ENCODE measurements at regions not wholly inside any gene's neighbourhood (a gene's known extent, or its start where the extent isn't known, plus 50 kb on each side); places are given as distances from the start of the nearest gene placed in this dataset.

DNA sequence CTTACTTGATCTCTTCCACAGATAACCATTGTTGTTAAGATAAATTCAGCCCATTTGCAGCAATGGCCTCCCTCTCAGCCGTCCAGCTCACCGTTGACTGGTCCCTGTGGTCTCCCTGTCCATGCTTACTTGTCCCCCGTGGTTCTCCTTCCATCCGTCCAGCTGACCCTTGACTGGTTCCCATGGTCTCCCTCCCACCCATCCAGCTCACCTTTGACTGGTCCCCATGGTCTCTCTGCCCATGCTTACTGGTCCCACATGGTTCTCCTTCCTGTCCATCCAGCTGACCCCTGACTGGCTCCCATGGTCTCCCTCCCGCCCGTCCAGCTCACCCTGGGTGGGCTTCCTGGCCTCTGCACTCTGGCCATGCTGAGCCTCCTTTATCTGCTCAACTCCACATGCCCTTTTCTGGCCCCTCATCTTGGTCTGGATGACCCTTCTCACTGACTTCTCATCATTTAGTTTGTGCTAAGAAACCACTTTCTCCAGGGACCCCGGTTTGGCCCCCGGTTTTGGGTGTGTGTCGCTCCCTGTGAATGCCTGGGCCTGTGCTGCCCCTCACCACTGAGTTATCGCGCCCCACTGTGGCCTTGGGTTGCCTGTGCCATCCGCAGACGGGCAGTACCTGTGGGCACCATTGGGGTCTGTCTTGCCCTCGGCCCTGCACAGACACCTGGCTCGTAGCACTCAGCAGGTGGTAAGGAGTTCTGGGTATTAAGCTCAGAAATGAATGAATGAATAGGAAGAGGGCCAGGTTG, 146.4 kb downstream of the ERMARD start:
- Histone ChIP-seq H3K9me3 (ENCODE audit: low read depth) (no peaks in the 10 kb centered on the region), H3K79me2 (no peaks in the 10 kb centered on the region), H2AFZ (no peak overlapping the region), H3K36me3 (replicated peaks; ENCODE audit: insufficient read depth, low read depth) (no peaks in the 10 kb centered on the region), H3K4me3 (no peak overlapping the region), H3K27ac (no peak overlapping the region), H3K9me2 (replicated peaks; ENCODE audit: insufficient read depth) (no peaks in the 10 kb centered on the region), H4K20me1 (ENCODE audit: insufficient read depth, poor library complexity, severe bottlenecking) (no peaks in the 10 kb centered on the region), H3K27me3 (no peaks in the 10 kb centered on the region), H3K4me2 (no peak overlapping the region), H3K4me1 (ENCODE audit: insufficient read depth) (no peaks in the 10 kb centered on the region)
- WGBS (ENCODE audit: low lambda C conversion rate, missing lambda C conversion rate) = 94% methylated on average over 15 of the region's 15 CpGs
- DNase-seq (ENCODE audit: low spot score) = no peak
- TF ChIP-seq, protein P1, sequence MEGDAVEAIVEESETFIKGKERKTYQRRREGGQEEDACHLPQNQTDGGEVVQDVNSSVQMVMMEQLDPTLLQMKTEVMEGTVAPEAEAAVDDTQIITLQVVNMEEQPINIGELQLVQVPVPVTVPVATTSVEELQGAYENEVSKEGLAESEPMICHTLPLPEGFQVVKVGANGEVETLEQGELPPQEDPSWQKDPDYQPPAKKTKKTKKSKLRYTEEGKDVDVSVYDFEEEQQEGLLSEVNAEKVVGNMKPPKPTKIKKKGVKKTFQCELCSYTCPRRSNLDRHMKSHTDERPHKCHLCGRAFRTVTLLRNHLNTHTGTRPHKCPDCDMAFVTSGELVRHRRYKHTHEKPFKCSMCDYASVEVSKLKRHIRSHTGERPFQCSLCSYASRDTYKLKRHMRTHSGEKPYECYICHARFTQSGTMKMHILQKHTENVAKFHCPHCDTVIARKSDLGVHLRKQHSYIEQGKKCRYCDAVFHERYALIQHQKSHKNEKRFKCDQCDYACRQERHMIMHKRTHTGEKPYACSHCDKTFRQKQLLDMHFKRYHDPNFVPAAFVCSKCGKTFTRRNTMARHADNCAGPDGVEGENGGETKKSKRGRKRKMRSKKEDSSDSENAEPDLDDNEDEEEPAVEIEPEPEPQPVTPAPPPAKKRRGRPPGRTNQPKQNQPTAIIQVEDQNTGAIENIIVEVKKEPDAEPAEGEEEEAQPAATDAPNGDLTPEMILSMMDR (IDR thresholded peaks at IDR 0.05; ENCODE audit: poor library complexity) = no peak
- TF ChIP-seq EZH2phosphoT487 (IDR thresholded peaks at IDR 0.05; ENCODE audit: low read depth, severe bottlenecking, unreplicated experiment) = no peak
- TF ChIP-seq EZH2 (IDR thresholded peaks at IDR 0.05; ENCODE audit: borderline replicate concordance) = no peak

DNA sequence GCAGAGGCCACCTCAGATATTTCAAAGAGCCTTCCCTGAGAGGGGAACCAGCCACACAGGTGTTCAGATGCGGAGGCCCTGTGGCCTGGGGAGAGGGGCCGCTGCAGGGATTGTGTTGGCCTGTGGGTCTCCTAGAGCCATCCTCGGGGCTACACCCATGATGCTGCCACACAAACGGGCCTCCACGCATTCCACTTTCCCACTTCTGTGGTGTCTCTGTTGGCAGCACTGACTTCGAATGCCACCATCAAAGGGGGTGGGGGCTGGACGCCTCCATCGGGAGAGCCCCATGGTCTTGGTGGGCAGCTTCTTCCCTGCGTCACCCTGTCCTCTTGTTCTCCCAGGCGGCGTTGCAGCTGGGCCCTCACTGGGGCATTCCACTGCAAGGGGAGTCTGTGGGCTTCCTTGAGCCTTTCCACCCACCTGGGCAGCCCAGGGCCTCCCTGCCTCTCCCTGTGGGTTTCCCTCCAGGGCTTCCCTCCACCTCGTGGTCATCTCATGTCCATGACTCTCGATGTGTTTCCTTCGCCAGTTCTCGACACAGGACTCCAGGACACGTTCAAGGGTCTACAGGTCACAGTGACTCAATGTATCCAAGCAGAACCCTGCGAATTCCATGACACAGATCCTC, 145.5 kb downstream of the ERMARD start:
- H3K4me3 ChIP-seq = no peak overlapping the region
- TF ChIP-seq, protein P1 (IDR thresholded peaks at IDR 0.05; ENCODE audit: poor library complexity) = no peak
- TF ChIP-seq EZH2phosphoT487 (IDR thresholded peaks at IDR 0.05; ENCODE audit: low read depth, severe bottlenecking, unreplicated experiment) (no peak), EZH2 (IDR thresholded peaks at IDR 0.05; ENCODE audit: borderline replicate concordance) (no peak)
- no peaks in the 10 kb centered on the region for H4K20me1 ChIP-seq (ENCODE audit: insufficient read depth, poor library complexity, severe bottlenecking)
- H3K9me2 ChIP-seq (replicated peaks; ENCODE audit: insufficient read depth) = no peaks in the 10 kb centered on the region
- no peaks in the 10 kb centered on the region for H3K36me3 ChIP-seq (replicated peaks; ENCODE audit: insufficient read depth, low read depth)
- DNase-seq (ENCODE audit: low spot score) = no peak
- H2AFZ ChIP-seq = no peak overlapping the region
- no peaks in the 10 kb centered on the region for H3K4me1 ChIP-seq (ENCODE audit: insufficient read depth)
- no peaks in the 10 kb centered on the region for H3K27me3 ChIP-seq
- 91% methylated on average over 17 of the region's 17 CpGs for WGBS (ENCODE audit: low lambda C conversion rate, missing lambda C conversion rate)
- H3K27ac ChIP-seq = no peak overlapping the region
- H3K4me2 ChIP-seq = no peak overlapping the region
- no peaks in the 10 kb centered on the region for H3K9me3 ChIP-seq (ENCODE audit: low read depth)
- no peaks in the 10 kb centered on the region for H3K79me2 ChIP-seq

DNA sequence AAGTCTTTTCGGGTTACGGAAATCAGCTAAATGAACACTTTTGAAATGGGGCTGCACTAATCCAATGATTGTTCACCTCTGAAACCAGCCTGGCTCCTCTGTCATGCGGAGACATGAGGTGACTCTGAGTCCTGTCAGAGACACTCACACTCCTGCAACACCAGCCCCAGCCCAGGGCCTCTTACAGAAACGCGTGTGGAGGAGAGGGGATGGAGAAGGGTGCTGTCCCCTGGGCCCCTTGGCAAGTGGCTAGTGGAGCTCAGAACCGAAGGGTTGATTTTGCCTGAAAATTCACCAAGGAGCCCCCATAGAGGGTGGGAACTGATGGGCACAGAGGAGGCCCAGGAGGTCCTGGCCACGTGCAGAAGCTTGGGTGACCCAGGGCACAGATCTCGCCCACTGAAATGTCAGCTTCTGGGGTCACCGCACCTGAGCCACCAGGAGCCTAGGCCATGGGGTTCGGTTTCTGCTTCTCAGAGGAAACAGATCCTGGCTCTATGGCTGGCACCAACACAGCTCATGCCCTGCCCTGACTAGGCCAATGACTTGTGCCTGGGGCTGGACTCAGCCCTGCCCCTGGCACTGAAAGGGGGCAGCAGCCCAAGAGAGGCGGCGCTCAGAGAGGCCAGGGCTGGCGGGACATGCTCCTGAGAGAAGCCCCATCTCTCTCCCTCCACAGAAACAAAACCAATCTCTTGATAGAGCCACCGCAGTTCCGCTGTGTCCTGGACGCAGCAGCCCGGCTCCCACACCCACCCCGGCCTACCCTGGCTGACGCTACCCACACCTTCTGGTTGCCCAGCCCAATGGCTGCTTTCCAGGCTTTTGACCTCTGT, 144.7 kb downstream of the ERMARD start:
- Histone ChIP-seq H2AFZ (no peak overlapping the region), H3K36me3 (replicated peaks; ENCODE audit: insufficient read depth, low read depth) (no peaks in the 10 kb centered on the region), H3K9me3 (ENCODE audit: low read depth) (no peaks in the 10 kb centered on the region), H3K27me3 (peaks cover 4% of the 10 kb centered on the region), H3K4me3 (no peak overlapping the region), H3K9me2 (replicated peaks; ENCODE audit: insufficient read depth) (no peaks in the 10 kb centered on the region), H3K4me2 (no peak overlapping the region), H3K27ac (no peak overlapping the region), H3K79me2 (no peaks in the 10 kb centered on the region), H3K4me1 (ENCODE audit: insufficient read depth) (no peaks in the 10 kb centered on the region), H4K20me1 (ENCODE audit: insufficient read depth, poor library complexity, severe bottlenecking) (no peaks in the 10 kb centered on the region)
- TF ChIP-seq, protein P1 (IDR thresholded peaks at IDR 0.05; ENCODE audit: poor library complexity) = no peak
- TF ChIP-seq EZH2phosphoT487 (IDR thresholded peaks at IDR 0.05; ENCODE audit: low read depth, severe bottlenecking, unreplicated experiment) (no peak), EZH2 (IDR thresholded peaks at IDR 0.05; ENCODE audit: borderline replicate concordance) (no peak)
- no peak for DNase-seq (ENCODE audit: low spot score)
- 92% methylated on average over 19 of the region's 19 CpGs for WGBS (ENCODE audit: low lambda C conversion rate, missing lambda C conversion rate)
